ENCODE measurements at regions not wholly inside any gene's neighbourhood (a gene's known extent, or its start where the extent isn't known, plus 50 kb on each side); places are given as distances from the start of the nearest gene placed in this dataset.

DNA sequence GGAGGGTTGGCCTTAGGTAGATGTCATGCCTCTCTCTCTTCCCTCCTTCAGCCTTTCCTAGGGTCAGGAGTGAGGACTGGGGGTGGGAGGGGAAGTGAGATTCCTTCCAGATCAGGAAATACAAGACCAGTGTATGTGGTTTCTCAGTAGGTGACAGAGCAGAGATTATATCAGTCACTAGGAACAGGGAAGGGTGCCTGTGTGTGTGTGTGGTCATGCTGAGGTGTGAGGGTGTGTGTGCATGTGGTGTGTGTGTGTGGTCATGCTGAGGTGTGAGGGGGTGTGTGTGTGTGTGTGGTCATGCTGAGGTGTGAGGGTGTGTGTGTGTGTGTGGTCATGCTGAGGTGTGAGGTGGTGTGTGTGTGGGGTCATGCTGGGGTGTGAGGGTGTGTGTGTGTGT lies 259.8 kb downstream of the LOXHD1 start:
- no peak overlapping the region for H3K4me3 ChIP-seq (replicated peaks in 1 of 2; ENCODE audit: low read depth in 2 of 2, low read length in 2 of 2)
- TF ChIP-seq, protein P1, sequence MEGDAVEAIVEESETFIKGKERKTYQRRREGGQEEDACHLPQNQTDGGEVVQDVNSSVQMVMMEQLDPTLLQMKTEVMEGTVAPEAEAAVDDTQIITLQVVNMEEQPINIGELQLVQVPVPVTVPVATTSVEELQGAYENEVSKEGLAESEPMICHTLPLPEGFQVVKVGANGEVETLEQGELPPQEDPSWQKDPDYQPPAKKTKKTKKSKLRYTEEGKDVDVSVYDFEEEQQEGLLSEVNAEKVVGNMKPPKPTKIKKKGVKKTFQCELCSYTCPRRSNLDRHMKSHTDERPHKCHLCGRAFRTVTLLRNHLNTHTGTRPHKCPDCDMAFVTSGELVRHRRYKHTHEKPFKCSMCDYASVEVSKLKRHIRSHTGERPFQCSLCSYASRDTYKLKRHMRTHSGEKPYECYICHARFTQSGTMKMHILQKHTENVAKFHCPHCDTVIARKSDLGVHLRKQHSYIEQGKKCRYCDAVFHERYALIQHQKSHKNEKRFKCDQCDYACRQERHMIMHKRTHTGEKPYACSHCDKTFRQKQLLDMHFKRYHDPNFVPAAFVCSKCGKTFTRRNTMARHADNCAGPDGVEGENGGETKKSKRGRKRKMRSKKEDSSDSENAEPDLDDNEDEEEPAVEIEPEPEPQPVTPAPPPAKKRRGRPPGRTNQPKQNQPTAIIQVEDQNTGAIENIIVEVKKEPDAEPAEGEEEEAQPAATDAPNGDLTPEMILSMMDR (IDR thresholded peaks at IDR 0.05; ENCODE audit: low read depth, low read length), result no peak
- DNase-seq (ENCODE audit: low read depth in 2 of 2), result no peak

DNA sequence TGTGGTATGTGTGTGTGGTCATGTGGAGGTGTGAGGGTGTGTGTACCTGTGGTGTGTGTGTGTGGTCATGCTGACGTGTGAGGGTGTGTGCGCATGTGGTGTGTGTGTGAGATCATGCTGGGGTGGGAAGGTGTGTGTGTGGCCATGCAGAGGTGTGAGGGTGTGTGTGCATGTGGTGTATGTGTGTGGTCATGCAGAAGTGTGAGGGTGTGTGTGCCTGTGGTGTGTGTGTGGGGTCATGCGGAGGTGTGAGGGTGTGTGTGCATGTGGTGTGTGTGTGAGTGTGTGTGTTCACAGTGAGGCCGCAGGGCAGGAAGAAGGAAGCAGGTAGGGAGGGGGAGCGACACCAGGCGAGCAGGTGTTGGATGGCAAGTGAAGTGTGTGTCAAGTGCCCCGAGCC lies 259.0 kb downstream of the LOXHD1 start:
- no peak for DNase-seq (ENCODE audit: low read depth in 2 of 2)
- TF ChIP-seq, protein P1 (IDR thresholded peaks at IDR 0.05; ENCODE audit: low read depth, low read length), result no peak
- no peak overlapping the region for H3K4me3 ChIP-seq (replicated peaks in 1 of 2; ENCODE audit: low read depth in 2 of 2, low read length in 2 of 2)

DNA sequence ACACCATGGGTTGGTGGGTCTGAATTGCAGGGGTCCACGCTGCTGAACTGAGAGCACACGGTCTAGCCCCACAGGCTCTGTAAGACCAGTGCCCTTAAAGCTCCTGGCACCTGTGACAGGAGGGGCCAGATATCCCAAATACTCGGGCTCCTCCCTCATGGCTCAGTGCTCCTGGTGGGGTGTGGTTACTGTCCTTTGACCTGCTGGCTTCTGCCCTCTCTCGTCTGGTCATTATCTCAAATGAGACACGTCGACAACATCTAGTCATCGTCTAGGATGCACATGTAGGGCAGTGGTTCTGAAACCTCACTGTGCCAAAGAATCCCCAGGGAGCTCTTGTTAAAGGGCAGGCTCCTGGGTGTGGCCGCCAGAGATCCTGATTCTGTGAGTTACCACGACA lies 258.4 kb downstream of the LOXHD1 start:
- TF ChIP-seq, protein P1 (IDR thresholded peaks at IDR 0.05; ENCODE audit: low read depth, low read length), result no peak
- H3K4me3 ChIP-seq (replicated peaks in 1 of 2; ENCODE audit: low read depth in 2 of 2, low read length in 2 of 2), result no peak overlapping the region
- DNase-seq (ENCODE audit: low read depth in 2 of 2), result no peak

DNA sequence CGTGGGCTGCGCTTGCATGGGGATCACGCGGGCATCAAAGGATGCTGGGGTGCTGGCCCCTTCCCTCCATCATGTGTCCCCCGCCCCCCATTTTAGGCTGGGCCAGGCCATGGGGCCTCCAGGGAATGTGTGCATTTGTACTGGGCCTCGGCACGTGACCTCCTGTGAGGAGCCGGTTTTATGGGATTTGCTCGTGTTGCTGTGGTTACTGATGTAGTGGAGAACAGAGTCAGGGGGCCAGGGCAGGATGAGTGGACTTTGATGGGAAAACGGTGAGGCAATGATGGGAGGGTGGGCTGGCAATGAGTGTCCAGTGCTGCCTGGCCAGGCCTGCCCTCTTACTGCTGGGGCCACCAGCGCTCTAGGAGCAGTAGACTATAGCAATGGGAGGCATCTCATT lies 257.7 kb downstream of the LOXHD1 start:
- no peak for DNase-seq (ENCODE audit: low read depth in 2 of 2)
- TF ChIP-seq, protein P1 (IDR thresholded peaks at IDR 0.05; ENCODE audit: low read depth, low read length), result no peak
- H3K4me3 ChIP-seq (replicated peaks in 1 of 2; ENCODE audit: low read depth in 2 of 2, low read length in 2 of 2), result no peak overlapping the region

DNA sequence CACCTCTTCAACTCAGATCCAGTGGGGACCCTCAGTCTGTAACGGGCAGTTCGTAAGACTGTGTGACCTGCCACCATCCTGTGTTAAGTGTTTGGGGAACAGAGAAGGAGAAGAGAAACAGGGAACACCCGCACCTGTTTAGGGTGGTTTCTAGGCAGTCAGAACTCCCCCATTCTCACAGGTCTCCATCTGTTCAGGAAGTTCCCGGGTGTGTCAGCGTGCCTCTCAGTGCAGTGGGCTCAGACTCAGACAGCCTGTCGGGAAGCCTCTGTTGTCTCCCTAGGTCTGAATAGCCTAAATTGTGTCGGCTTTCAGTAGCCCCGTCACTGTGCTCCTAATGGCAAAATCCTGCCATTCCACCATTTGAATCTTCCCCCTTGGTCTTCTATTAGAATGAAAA lies 256.6 kb downstream of the LOXHD1 start:
- TF ChIP-seq, protein P1 (IDR thresholded peaks at IDR 0.05; ENCODE audit: low read depth, low read length), result no peak
- DNase-seq (ENCODE audit: low read depth in 2 of 2), result no peak
- no peak overlapping the region for H3K4me3 ChIP-seq (replicated peaks in 1 of 2; ENCODE audit: low read depth in 2 of 2, low read length in 2 of 2)

DNA sequence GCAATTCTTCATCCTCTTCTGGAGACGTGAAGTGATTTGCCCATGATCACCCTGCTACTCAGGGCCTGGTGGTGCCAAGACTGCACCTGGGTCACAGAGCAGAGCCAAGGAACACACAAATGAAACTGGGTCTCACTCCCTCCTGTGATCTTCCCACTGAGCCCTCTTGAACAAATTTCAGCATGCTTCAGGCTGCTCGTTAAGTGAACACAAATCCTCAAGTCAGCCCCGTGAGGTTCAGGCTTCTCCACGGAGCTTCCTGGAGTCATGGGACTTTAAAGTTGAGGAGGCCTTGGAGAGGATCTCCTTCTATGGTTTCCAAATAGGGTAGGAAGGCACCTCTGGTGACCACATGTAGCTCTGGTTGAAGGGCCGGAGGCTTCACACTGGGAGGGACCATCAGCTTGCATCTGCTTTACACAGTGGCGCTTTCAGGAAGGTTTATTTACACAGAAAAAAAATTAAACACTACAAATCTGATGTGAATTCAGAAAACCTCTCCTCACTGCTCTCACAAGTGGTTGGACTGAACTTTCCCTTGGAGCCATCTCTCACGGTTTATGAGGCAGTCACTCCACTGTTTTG lies 255.4 kb downstream of the LOXHD1 start:
- no peak for DNase-seq (ENCODE audit: low read depth in 2 of 2)

More for the DNA sequence above, 255.4 kb downstream of the LOXHD1 start:
- H3K4me3 ChIP-seq (replicated peaks in 1 of 2; ENCODE audit: low read depth in 2 of 2, low read length in 2 of 2), result no peak overlapping the region
- TF ChIP-seq, protein P1 (IDR thresholded peaks at IDR 0.05; ENCODE audit: low read depth, low read length), result no peak
